ENCODE measurements at regions not wholly inside any gene's neighbourhood (a gene's known extent, or its start where the extent isn't known, plus 50 kb on each side); places are given as distances from the start of the nearest gene placed in this dataset.
"Not testable (repeated sequence)": the region's sequence is repeated elsewhere in the genome, so short reads cannot be mapped to it uniquely, and the experiment has no call there.

DNA sequence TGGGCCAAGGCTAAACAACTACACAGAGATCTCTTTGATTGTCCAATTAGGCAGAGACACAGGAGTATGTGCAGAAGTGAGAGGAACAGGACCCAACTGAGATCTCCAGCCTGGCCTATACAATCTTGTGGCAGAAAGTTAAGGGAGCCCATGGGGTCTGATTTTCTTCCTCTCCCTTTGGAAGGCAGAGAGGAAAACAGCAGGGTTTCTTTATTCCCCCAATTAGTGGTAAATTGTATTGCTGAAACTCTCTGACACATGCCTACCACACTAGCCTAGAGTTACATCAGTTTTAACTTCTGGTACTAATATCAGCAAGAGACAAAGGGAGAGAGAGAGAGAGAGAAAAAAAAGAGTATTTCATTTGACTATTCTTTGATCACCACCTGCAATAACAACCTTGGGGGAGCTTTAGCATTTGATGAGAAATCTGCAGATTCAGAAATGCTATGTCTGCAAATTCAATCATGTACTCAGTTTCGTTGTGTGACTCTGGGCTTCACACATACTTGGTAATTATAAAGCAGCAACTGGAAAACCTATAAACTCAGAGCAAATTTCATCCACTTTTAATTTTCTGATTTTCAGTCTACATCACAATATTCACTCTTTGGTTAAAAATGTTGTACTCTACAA is 260.3 kb upstream of the SPTLC3 start:
- WGBS, 2 donors = 49 to 56% methylated on average over 1 of the region's 1 CpG
- no peak overlapping the region for H3K4me3 ChIP-seq (ENCODE audit: low read depth, poor library complexity, severe bottlenecking)
- intact Hi-C loops (cut with DNase I; ENCODE audit: low total_unique reads) = no loop called here
- DNase-seq (ENCODE audit: low spot score in 2 of 2) = no peak
- TF ChIP-seq, protein P1, sequence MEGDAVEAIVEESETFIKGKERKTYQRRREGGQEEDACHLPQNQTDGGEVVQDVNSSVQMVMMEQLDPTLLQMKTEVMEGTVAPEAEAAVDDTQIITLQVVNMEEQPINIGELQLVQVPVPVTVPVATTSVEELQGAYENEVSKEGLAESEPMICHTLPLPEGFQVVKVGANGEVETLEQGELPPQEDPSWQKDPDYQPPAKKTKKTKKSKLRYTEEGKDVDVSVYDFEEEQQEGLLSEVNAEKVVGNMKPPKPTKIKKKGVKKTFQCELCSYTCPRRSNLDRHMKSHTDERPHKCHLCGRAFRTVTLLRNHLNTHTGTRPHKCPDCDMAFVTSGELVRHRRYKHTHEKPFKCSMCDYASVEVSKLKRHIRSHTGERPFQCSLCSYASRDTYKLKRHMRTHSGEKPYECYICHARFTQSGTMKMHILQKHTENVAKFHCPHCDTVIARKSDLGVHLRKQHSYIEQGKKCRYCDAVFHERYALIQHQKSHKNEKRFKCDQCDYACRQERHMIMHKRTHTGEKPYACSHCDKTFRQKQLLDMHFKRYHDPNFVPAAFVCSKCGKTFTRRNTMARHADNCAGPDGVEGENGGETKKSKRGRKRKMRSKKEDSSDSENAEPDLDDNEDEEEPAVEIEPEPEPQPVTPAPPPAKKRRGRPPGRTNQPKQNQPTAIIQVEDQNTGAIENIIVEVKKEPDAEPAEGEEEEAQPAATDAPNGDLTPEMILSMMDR (IDR thresholded peaks at IDR 0.05) = no peak
- no peak for TF ChIP-seq POLR2A (IDR thresholded peaks at IDR 0.05)

DNA sequence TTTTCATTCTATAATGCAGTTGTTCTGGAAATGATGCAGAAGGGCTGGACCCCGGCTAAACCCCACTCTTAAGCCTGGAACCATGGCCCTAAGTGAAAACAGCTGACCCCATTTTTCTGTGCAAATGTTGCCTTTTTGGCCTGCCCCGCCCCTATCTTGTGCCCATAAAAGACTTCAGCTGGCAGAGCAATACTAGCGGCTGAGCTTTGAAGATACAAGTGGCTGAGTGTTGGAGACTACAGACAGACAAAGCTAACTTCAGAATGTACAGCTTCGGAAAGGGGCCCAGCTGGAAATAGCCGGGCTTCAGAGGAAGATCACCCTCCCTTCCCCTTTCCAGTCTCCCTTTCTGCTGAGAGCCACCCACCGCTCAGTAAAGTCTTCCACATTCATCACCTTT is 258.6 kb upstream of the SPTLC3 start:
- intact Hi-C loops (cut with DNase I; ENCODE audit: low total_unique reads) = no loop called here
- no peak overlapping the region for H3K4me3 ChIP-seq (ENCODE audit: low read depth, poor library complexity, severe bottlenecking)
- no peak for DNase-seq (ENCODE audit: low spot score in 2 of 2)
- WGBS, 2 donors = 41 to 64% methylated on average over 6 of the region's 6 CpGs
- no peak for TF ChIP-seq POLR2A (IDR thresholded peaks at IDR 0.05)
- TF ChIP-seq, protein P1 (IDR thresholded peaks at IDR 0.05) = no peak

GRCh38 chr20:12752900-12753693 is 255.7 kb upstream of the SPTLC3 start:
- WGBS, 2 donors = 84 to 86% methylated on average over 9 of the region's 9 CpGs
- intact Hi-C loops (cut with DNase I; ENCODE audit: low total_unique reads); DNase-seq (ENCODE audit: low spot score in 2 of 2); H3K4me3 ChIP-seq (ENCODE audit: low read depth, poor library complexity, severe bottlenecking): not testable (repeated sequence)

DNA sequence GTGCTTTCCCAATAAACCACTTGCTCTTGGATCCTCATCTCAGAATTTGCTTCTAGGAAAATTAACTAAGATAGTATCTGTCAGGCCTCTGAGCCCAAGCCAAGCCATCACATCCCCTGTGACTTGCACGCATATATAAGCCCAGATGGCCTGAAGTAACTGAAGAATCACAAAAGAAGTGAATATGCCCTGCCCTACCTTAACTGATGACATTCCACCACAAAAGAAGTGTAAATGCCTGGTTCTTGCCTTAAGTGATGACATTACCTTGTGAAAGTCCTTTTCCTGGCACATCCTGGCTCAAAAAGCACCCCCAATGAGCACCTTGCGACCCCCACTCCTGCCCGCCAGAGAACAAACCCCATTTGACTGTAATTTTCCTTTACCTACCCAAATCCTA is 255.0 kb upstream of the SPTLC3 start:
- DNase-seq (ENCODE audit: low spot score in 2 of 2); intact Hi-C loops (cut with DNase I; ENCODE audit: low total_unique reads); H3K4me3 ChIP-seq (ENCODE audit: low read depth, poor library complexity, severe bottlenecking): not testable (repeated sequence)
- 82 to 90% methylated on average over 3 of the region's 3 CpGs for WGBS, 2 donors

GRCh38 chr20:12759493-12759892 is 249.3 kb upstream of the SPTLC3 start:
- WGBS, 2 donors = 90% methylated on average over 4 to 5 of the region's 5 CpGs
- H3K4me3 ChIP-seq (ENCODE audit: low read depth, poor library complexity, severe bottlenecking); intact Hi-C loops (cut with DNase I; ENCODE audit: low total_unique reads); DNase-seq (ENCODE audit: low spot score in 2 of 2): not testable (repeated sequence)

GRCh38 chr20:12762725-12763124 is 246.0 kb upstream of the SPTLC3 start:
- intact Hi-C loops (cut with DNase I; ENCODE audit: low total_unique reads) = no loop called here
- whole genome bisulfite sequencing, 2 donors = 21 to 45% methylated on average over 7 of the region's 7 CpGs
- no peak for DNase-seq (ENCODE audit: low spot score in 2 of 2)
- no peak overlapping the region for H3K4me3 ChIP-seq (ENCODE audit: low read depth, poor library complexity, severe bottlenecking)
- TF ChIP-seq, protein P1 (IDR thresholded peaks at IDR 0.05) = no peak
- TF ChIP-seq POLR2A (IDR thresholded peaks at IDR 0.05) = no peak

DNA sequence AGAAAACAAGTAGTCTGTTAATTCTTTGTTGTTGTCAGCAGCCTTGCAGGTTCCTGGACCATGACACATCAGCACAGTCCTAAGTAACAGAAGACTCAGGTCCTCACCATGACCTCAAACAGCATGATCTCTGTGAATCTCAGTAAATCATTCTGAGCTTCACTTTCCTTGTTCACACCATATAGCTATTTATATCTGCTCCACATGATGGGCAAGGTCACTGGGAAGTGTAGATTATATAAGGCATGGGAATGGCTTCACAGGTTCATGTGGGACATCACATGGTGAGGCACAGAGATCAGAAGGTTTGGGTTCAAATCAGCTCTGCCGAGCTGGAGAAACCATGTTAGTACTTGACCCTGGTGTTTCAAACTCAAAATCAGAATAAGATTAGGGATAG is 245.4 kb upstream of the SPTLC3 start:
- no peak for DNase-seq (ENCODE audit: low spot score in 2 of 2)
- TF ChIP-seq, protein P1 (IDR thresholded peaks at IDR 0.05) = no peak
- no peak for TF ChIP-seq POLR2A (IDR thresholded peaks at IDR 0.05)
- intact Hi-C loops (cut with DNase I; ENCODE audit: low total_unique reads) = no loop called here
- H3K4me3 ChIP-seq (ENCODE audit: low read depth, poor library complexity, severe bottlenecking) = no peak overlapping the region
- WGBS, 2 donors = 77 to 91% methylated on average over 1 of the region's 1 CpG

Data from lower leg skin (tissue), 4 donors.